Activated T-helper 2 cell treated with anti-CD3 and anti-CD28 coated beads, Interferon-gamma antibody, Interleukin-2, Interleukin-4, amounts not matched to agents 10 μg/mL and 5 μg/mL and 100 μg/mL, durations not matched to agents 14 hours and 24 hours and 36 hours (primary cell): ENCODE measurements at regions not wholly inside any gene's neighbourhood (a gene's known extent, or its start where the extent isn't known, plus 50 kb on each side); places are given as distances from the start of the nearest gene placed in this dataset.
"Not testable (repeated sequence)": the region's sequence is repeated elsewhere in the genome, so short reads cannot be mapped to it uniquely, and the experiment has no call there.

Source experiments
- DNase-seq: peaks from one replicate; pipeline ENCODE4 v3.0.0; 2021; ENCODE audit warnings: low spot score
- H3K27ac Mint-ChIP-seq: one replicate; pipeline ENCODE4 v1.8.0; 2021; ENCODE audit warnings: mixed read lengths
- H3K27me3 Mint-ChIP-seq: one replicate; pipeline ENCODE4 v1.8.0; 2021; ENCODE audit warnings: low read depth, mixed read lengths
- H3K36me3 Mint-ChIP-seq: one replicate; pipeline ENCODE4 v1.8.0; 2021; ENCODE audit warnings: low read depth, mixed read lengths
- H3K4me1 Mint-ChIP-seq: one replicate; pipeline ENCODE4 v1.8.0; 2021; ENCODE audit warnings: low read depth, mixed read lengths
- H3K4me3 Mint-ChIP-seq: one replicate; pipeline ENCODE4 v1.8.0; 2021; ENCODE audit warnings: low read depth, mild to moderate bottlenecking, moderate library complexity, mixed read lengths
- H3K9me3 Mint-ChIP-seq: one replicate; pipeline ENCODE4 v1.8.0; 2021; ENCODE audit warnings: mixed read lengths
- intact Hi-C: fragments of 100-400 bp; cut with micrococcal nuclease; formaldehyde crosslinking; loops from one replicate; pipeline ENCODE4 v1.15.1; 2023

DNA sequence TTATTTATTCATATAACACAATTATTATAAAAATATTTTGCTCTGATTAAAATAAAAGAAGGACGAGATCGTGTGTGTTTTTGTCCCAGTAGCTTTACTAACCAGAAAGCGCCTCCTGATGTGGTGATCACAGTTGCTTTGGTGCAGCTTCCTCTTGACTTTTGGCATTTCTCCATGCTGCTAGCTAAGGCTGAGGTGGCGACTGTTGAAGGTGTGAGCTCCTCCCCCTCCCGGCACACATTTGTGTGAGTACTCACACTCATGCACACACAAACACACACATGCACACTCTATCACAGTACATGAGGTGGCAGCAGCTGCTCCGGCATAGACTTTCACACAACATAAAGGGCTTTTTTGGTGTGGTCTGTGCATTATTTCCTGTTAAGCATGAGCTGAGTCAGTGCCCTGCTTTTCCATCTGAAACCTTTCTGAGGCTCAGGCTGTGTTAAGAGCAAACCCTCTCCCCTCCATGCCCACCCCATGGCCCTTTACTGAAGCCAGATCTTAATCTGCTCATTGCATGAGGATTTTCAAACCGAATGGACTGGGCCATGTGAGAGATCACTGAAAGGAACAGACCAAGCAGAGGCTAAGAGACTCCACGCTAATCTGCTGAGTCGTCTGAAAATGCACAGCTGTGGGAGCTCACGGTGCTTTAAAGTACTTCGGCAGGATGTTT is 53.3 kb downstream of the FOXD4L1 start:
- H3K4me1 Mint-ChIP-seq, H3K27me3 Mint-ChIP-seq, H3K9me3 Mint-ChIP-seq, intact Hi-C loops, H3K36me3 Mint-ChIP-seq: not testable (repeated sequence)
- Mint-ChIP-seq H3K4me3 (peak overlapping the region; percentile 66), H3K27ac (peak overlapping the region; percentile 71)
- peak; percentile 42 for DNase-seq

DNA sequence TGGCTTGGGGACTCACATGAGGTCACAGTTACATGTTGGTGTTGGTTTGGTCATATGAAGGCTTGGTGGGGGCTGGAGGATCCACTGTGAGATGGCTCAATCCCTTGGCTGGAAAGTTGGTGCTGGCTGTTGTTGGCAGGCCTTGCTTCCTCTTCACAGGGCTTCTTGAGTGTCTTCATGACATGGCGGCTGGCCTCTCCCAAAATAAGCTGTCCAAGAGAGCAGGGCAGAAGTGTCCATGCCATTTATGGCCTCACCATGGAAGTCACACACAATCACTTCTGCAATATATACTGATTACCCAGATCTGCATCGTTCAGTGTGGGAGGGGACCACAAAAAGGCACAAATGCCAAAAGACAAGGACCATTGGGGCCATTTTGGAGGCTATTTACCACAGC is 61.4 kb downstream of the FOXD4L1 start:
- peaks cover 19% of the 10 kb centered on the region for H3K27me3 Mint-ChIP-seq

DNA sequence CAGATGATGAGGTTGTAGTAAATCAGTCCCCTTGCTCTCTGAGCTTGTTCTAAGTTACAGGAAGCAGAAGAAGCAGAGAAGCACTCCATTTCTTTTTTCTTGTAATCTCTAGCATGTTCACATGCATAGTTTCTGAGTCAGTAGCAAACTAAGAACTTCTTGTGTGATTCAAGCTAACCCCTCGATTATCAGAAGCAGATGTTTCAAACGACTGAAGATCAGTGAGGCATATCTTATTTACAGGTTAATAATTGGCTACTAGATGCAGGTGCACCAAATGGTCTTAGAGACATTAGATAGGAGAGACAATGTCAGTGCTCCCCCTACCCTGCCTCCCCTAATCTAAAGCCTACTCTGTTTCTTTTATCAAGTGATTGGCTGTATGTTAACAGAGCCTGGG is 64.2 kb downstream of the FOXD4L1 start:
- H3K36me3 Mint-ChIP-seq, H3K9me3 Mint-ChIP-seq, intact Hi-C loops, H3K4me1 Mint-ChIP-seq, H3K4me3 Mint-ChIP-seq, H3K27ac Mint-ChIP-seq, DNase-seq: not testable (repeated sequence)
- H3K27me3 Mint-ChIP-seq: peaks cover 13% of the 10 kb centered on the region

More for the DNA sequence above, 61.4 kb downstream of the FOXD4L1 start:
- H3K36me3 Mint-ChIP-seq, DNase-seq, intact Hi-C loops, H3K9me3 Mint-ChIP-seq, H3K27ac Mint-ChIP-seq, H3K4me1 Mint-ChIP-seq, H3K4me3 Mint-ChIP-seq: not testable (repeated sequence)

DNA sequence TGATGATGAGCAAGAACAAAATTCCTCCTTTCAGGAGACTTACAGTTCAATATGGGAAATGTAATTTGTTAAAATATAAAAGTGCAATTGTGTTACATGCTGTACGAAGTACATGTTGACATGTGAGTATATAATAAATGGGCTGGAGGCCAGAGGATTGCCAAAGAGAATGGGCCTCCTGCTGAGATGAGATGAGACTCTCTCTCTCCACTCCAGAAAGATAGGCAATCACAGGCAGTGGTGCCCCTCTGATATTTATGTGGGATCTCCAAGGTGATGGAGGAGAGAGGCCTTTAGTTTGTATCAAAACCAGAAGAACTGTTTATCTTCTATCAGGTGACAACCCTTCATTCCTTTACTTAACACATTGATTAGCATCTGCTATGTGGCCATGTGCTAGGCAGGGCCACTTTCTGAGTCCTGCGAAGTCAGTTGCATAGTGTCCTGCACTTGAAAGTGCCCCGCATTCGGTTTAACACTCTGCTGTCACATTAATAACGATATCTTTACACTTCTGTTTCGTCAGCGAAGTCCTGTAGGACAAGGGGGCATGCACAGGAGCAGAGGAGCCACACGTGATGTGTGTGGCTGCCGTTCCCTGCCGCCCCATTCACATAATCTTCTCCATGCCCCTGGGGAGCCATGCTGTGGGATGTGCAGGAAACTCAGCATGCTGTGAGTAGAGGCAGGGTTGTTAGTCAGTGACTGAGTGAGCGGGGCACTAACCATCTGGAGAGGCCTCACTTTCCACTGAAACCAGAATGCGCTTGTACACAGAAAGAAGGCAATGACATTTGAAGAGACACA is 60.2 kb upstream of the RABL2A start:
- H3K36me3 Mint-ChIP-seq, DNase-seq, intact Hi-C loops, H3K4me3 Mint-ChIP-seq, H3K27ac Mint-ChIP-seq, H3K4me1 Mint-ChIP-seq, H3K9me3 Mint-ChIP-seq, H3K27me3 Mint-ChIP-seq: not testable (repeated sequence)

DNA sequence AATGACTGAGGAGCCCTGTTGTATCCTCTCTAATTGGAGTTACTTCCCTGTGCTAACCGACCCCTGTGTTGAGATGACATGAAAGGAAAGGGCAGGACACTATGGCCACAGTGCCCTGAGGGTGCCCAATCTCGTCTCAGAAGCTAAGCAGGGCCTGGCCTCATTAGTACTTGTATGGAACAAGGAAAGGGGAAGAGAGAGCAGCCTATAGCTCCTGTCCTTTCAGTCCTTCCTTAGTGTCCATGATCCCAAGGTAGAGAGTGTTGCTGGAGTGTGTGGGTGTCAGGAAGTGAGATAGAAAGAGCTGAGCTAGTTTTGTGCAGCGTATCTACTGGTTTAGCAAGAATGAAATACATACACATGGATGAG is 59.6 kb upstream of the RABL2A start:
- H3K27ac Mint-ChIP-seq, intact Hi-C loops: not testable (repeated sequence)

DNA sequence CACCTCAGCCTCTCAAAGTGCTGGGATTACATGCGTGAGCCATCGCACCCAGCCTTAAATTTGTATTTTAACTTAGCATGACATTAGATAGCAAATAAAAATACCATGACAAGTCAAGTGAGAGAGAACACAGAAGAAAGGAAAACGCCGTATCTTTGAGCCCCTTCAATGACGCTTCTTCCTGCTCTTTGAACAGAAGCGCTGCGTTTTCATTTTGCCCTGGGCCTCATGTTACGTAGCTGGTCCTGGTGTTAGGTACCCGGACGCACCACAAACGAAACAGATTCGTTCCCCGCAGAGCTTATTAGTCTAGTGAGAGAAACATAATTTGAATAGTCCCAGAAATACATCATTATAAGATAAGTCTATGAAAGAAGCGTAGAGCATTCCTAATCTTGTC is 58.8 kb upstream of the RABL2A start:
- DNase-seq, intact Hi-C loops, H3K27ac Mint-ChIP-seq, H3K4me3 Mint-ChIP-seq, H3K9me3 Mint-ChIP-seq, H3K36me3 Mint-ChIP-seq, H3K4me1 Mint-ChIP-seq: not testable (repeated sequence)
- H3K27me3 Mint-ChIP-seq: peaks cover 11% of the 10 kb centered on the region

More for the DNA sequence above, 59.6 kb upstream of the RABL2A start:
- not testable (repeated sequence) for H3K4me1 Mint-ChIP-seq, H3K27me3 Mint-ChIP-seq, DNase-seq, H3K4me3 Mint-ChIP-seq, H3K9me3 Mint-ChIP-seq, H3K36me3 Mint-ChIP-seq

DNA sequence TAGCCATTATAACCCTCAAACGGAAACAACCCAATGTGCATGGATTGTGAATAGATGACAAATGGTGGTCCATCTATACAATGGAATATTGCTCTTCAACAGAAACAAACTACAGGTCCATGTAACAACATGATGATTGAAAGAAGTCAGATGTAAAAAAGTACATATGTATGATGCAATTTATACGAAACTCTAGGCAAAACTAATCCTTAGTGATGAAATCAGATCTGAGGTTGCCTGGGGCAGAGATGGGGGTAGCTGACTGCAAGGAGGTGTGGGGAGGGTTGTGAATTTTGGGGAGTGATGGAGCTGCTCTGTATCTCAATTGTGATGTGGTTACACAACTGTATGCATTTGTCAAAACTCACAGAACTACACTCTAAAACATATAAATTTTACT is 57.0 kb upstream of the RABL2A start:
- H3K36me3 Mint-ChIP-seq, H3K4me1 Mint-ChIP-seq, DNase-seq, H3K4me3 Mint-ChIP-seq, H3K27me3 Mint-ChIP-seq, H3K27ac Mint-ChIP-seq, H3K9me3 Mint-ChIP-seq, intact Hi-C loops: not testable (repeated sequence)

DNA sequence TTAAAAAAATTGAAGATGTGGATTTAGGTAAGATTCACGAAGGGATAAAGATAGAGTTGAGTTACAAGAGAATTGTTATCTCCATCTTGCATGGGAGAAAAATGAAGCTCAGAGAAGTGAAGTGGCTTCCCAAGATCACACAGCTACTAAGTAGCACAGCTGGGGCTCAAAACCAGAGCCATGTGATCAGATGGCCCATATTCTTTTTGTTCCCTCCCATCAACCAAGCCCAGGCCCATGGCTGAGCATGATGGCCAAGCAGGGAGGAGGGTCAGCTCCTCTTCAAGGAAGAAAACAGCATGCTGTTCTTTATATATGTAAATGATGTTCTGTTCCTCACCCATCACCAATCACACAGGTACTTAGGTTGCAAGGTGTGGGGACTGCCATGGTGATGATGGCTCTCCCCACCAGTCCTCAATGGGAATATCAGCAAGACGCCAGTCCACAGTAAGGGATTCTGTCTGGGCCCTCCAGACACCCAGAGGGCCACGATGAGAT is 56.5 kb upstream of the RABL2A start:
- DNase-seq, H3K27me3 Mint-ChIP-seq, H3K4me1 Mint-ChIP-seq, H3K9me3 Mint-ChIP-seq, H3K36me3 Mint-ChIP-seq, H3K4me3 Mint-ChIP-seq, H3K27ac Mint-ChIP-seq, intact Hi-C loops: not testable (repeated sequence)

DNA sequence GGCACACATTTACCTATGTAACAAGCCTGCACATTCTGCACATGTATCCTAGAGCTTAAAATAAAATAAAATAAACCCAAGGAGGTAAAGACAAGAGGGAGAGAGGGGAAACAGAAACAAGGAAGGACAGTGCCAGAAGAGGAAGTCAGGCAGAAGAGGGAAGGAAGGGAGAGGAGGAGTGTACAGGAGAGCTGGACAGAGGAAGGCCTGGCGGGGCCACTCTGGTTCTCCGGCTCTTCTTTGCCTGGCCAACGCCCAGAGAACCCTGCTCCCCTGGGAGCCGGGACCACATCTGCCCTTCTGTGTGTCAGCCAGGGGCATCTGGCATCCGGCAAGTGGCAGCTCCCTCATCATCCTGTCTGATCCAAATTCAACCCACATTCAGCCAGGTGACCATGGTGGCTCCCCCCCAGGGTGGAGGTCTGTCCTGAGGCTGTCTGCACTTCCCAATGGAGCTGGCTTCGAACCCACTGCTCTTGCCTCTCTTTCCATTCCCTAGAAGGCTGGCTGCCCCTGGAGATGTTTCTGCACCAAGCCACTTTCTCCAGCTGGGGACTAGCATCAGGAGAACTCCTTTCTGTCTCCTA is 55.5 kb upstream of the RABL2A start:
- DNase-seq, H3K4me3 Mint-ChIP-seq, H3K9me3 Mint-ChIP-seq, H3K36me3 Mint-ChIP-seq, H3K4me1 Mint-ChIP-seq, H3K27me3 Mint-ChIP-seq, H3K27ac Mint-ChIP-seq, intact Hi-C loops: not testable (repeated sequence)

DNA sequence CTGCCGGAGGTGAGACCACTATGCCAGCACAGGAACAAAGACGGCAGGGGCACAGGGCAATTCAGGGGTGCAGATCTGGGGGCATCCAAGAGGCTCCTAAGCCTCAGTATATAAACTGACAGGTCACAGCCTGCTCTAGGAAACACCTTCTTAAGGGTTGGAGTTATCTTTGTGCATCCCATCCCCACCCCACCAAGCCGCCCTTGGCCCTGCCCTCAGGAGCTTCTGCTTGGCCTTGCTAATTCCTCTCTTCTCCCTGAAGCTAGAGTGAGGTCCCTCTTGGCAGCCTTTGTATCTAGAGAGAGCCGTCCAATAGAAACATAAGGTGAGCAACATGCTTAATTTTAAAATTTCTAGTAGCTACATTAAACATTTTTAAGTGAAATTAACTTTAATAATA is 51.3 kb upstream of the RABL2A start:
- H3K4me1 Mint-ChIP-seq, intact Hi-C loops, DNase-seq, H3K9me3 Mint-ChIP-seq, H3K4me3 Mint-ChIP-seq, H3K36me3 Mint-ChIP-seq, H3K27ac Mint-ChIP-seq, H3K27me3 Mint-ChIP-seq: not testable (repeated sequence)

DNA sequence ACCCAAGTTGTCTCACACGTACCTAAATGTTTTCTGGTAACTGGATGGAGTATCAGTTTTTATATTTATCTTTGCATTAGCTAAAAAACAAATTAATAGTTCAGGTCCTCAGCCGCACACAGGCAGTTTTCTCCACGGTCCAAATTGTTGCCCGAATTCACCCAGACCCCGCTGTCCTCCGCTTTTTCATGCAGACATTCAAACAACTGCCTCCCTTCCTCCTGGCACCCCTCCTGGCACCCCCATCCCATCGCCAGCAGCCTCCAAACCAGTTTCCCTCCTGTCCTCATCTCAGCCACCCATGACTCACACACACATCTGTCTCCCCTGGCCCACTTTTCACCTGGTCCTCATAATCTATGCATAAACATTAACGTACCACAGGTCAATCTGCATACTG is 50.7 kb upstream of the RABL2A start:
- H3K4me3 Mint-ChIP-seq, intact Hi-C loops, H3K27me3 Mint-ChIP-seq, H3K9me3 Mint-ChIP-seq, H3K4me1 Mint-ChIP-seq, DNase-seq, H3K27ac Mint-ChIP-seq, H3K36me3 Mint-ChIP-seq: not testable (repeated sequence)
